LoVo (cell line): ENCODE measurements at regions not wholly inside any gene's neighbourhood (a gene's known extent, or its start where the extent isn't known, plus 50 kb on each side); places are given as distances from the start of the nearest gene placed in this dataset.
"Not testable (repeated sequence)": the region's sequence is repeated elsewhere in the genome, so short reads cannot be mapped to it uniquely, and the experiment has no call there.

ENCODE experiments used
- DNase-seq: peaks from one replicate; pipeline ENCODE4 v3.0.0-alpha.2; 2016; ENCODE audit warnings: low spot score

- DNase-seq, result no peak
Observed at GRCh38 chr1:191739544-191739943, 418.7 kb upstream of the RGS18 start.

- no peak for DNase-seq
Observed at GRCh38 chr1:191752342-191752741, 405.9 kb upstream of the RGS18 start.

- no peak for DNase-seq
Observed at GRCh38 chr1:191760016-191760415, 398.2 kb upstream of the RGS18 start.

DNA sequence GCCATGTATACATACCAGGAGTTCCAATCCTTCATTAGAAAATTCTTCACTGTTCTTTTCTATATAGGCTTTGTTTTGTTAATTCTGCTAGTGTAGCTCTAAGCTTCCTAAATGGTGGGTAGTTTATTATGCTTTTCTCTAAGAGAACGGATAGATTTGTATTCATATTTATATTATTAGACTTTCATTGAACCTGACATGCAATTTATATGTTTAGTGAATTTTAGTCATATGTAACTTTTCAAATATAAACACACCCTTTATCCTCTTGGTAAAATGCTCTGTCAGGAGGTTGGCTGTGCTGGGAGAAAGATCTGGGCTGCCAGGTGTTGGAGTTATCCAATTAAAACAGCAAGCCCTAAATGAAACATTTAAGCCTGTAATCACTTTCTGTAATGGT, 369.7 kb upstream of the RGS18 start:
- DNase-seq, result no peak

GRCh38 chr1:191798178-191798577, 360.1 kb upstream of the RGS18 start:
- DNase-seq, result no peak

DNA sequence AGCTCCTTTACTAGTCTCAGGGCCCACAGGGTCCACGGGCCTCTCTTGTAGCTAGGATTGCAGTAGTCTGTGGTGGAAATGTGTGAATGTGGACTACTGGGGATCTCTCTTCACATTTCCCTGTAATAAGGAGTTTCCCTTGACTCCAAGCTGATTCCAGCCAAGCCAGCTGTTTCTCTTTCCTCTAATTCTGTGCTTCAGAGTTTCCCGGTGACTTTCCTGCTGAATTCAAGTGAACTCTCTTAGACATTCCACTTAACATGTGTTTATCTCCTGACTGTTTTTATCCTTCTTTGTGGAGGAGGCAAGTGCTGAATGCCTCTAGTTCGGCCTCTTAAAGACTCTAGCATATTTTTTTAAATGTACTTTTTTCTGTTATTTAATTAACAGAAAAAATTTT, 354.0 kb upstream of the RGS18 start:
- no peak for DNase-seq

- not testable (repeated sequence) for DNase-seq
Observed at GRCh38 chr1:191813593-191813992, 344.7 kb upstream of the RGS18 start.

DNA sequence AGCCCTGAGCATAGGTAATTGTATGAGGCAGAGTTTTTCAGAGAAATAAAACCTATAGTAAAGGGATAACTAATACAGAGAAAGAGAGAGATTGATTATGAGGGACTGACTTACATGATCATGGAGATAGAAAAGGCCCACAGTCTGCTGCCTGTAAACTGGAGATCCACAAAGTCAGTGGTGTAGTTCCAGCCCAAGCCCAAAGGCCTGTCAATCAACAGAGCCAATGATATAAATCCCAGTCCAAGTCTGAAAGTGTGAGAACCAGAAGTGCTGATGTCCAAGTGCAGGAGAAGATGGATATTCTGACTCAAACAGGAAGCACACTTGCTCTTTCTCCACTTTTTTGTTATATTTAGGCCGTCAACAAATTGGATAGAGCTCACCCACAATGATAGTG, 340.1 kb upstream of the RGS18 start:
- DNase-seq, result no peak

DNA sequence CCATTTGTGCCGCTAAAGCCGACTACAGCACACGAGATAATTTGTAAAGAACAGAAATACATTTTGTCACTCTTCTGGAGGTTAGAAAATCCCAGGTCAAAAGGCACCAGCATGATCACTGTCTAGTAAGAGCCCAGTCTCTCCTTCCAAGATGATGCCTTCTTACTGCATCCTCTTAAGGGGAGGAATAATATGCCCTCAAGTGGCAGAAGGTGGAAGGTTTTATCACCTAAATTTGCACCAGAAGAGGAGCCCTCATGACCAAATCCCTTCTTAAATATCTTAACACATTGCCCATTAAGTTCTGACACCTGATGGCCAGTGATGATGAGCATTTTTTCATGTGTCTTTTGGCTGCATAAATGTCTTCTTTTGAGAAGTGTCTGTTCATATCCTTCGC, 326.7 kb upstream of the RGS18 start:
- DNase-seq, result no peak

GRCh38 chr1:191839891-191840290, 318.4 kb upstream of the RGS18 start:
- no peak for DNase-seq

- no peak for DNase-seq
Observed at GRCh38 chr1:191851799-191852595, 306.3 kb upstream of the RGS18 start.

DNA sequence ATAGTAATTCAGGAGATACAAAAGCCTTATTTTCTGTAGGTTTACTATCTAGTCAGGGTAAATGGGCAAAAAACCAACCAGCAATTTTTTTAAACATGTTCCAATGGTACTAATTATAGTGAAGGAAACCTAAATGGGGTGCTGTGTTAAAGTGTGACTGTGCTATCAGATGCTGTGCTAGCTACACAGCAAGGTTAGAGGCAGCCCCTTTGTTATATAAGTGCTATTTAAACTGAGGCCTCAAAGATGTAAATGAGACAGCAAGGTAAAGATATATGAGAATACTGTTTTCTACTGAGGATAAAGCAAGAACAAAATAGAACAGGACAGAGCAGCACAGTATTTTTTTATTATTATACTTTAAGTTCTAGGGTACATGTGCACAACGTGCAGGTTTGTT, 305.4 kb upstream of the RGS18 start:
- DNase-seq, result no peak

- DNase-seq, result no peak
Observed at GRCh38 chr1:191857600-191857999, 300.7 kb upstream of the RGS18 start.

DNA sequence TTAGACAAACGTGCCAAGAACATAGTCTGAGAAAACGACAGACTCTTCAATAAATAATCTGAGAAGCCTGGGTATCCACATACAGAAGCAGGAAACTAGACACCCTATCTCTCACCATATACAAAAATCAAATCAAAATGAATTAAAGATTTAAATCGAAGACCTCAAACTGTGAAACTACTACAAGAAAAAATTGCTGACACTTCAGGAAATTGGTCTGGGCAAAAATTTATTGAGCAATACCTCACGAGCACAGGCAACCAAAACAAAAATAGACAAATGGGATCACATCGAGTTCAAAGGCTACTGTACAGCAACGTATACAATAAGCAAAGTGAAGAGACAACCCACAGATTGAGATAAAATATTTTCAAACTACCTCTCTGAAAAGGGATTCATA, 292.8 kb upstream of the RGS18 start:
- no peak for DNase-seq

DNA sequence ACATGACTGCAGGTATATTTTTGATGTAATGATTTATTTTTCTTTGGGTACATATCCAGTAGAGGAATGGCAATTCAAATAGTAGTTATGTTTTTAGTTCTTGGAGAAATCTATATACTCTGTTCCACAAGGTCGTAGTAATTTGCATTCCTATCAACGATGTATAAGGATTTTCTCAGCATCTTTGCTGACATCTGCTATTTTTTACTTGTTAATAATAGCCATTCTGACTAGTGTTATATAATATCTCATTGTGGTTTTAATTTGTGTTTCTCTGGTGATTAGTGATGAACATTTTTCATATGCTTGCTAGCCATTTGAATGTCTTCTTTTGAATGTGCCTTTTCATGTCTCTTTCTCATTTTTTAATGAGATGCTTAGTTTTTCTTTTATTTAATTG, 292.1 kb upstream of the RGS18 start:
- DNase-seq, result no peak

GRCh38 chr1:191869790-191870312, 288.4 kb upstream of the RGS18 start:
- DNase-seq, result no peak

GRCh38 chr1:191870490-191870889, 287.8 kb upstream of the RGS18 start:
- DNase-seq, result no peak

- no peak for DNase-seq
Observed at GRCh38 chr1:191875994-191876393, 282.3 kb upstream of the RGS18 start.

DNA sequence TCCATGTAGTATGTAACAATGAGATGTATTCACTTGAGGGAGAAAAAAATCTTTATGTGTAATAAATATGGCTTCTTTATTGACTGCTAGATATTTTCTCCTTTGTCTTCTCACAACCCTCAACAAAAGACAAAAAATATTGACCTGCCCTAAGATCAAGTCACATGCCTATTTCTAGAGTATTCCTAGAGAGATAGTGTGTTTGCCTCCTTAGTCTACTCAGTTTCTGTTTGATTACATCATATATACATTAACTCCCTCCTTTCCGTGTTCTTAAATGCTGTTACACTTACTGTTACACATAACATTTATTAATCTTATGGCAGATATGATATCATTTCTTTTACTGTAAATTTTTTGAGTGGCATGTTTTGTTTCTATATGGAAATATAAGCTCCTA, 281.6 kb upstream of the RGS18 start:
- no peak for DNase-seq

GRCh38 chr1:191882870-191883269, 275.4 kb upstream of the RGS18 start:
- no peak for DNase-seq

DNA sequence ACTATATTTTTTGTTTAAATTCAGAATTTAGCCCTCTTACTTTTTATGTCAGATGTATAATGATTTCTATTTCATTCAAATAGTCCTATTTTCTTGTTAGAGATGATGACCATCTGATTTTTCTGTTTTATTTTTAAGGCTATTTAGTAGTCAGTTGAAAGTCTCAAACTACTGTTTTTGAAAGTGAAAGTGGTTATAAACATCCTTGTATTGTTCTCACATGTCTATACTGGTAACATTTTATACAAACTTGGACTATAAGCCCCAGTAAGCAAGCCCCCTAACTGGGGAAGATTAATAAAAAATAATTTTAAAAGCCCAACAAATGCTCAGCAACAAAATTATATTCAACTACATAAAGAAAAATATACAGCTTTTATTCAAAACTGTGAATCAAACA, 271.3 kb upstream of the RGS18 start:
- DNase-seq, result no peak

DNA sequence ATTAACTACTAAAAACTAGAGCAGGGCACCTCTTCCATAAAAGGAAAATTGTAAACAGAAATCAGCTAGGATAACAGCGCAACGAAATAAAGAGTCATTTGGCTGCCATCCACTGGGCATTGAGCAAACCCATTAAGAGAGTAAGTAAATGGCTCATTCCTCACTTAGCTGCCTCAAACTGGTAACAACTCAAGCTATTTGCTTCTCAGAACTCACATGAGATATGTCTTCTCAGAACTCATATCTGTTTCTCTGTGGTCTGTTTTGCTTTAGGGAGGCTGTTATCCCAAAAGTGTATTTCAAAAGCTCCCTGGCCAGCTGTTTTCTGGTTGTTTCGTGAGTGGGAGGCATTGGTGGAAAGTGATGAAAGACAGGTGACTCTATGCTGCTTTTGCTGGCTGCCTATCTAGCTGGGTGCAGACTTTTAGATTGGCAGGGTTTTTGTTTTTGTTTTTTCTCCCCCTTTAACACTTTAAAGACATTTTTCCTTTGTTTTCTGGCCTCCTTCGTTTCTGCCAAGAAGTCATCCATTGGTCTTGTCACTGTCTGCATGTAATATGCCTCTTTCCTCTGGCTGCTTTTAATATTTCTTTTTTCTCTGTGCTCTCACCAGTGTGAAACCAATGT, 269.2 kb upstream of the RGS18 start:
- no peak for DNase-seq

DNA sequence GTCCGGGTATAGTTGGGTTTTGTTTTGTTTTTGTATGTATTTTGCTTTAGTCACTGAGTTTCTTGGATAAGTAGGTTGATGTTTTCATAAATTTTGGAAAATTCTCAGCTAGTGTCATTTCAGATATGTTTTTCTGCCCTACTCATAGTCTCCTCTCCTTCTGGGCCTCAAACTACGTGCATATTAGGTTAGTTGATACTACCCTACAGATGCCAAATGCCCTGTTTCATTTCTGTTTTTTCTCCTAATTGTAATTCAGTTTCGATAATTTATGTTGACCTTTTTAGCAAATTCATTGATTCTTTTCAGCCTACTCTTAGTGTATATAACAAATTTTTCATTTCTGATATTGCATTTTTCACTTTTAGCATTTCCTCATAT, 268.6 kb upstream of the RGS18 start:
- DNase-seq, result no peak
